GM18499 (cell line): ENCODE measurements at regions not wholly inside any gene's neighbourhood (a gene's known extent, or its start where the extent isn't known, plus 50 kb on each side); places are given as distances from the start of the nearest gene placed in this dataset.

ENCODE experiments used
- ATAC-seq: cut with Tn5 transposase; IDR thresholded peaks from one replicate; pipeline ENCODE4 v1.9.1; 2021; ENCODE audit warnings: moderate number of reproducible peaks; ENCODE audit not compliant: insufficient read depth, unreplicated experiment

DNA sequence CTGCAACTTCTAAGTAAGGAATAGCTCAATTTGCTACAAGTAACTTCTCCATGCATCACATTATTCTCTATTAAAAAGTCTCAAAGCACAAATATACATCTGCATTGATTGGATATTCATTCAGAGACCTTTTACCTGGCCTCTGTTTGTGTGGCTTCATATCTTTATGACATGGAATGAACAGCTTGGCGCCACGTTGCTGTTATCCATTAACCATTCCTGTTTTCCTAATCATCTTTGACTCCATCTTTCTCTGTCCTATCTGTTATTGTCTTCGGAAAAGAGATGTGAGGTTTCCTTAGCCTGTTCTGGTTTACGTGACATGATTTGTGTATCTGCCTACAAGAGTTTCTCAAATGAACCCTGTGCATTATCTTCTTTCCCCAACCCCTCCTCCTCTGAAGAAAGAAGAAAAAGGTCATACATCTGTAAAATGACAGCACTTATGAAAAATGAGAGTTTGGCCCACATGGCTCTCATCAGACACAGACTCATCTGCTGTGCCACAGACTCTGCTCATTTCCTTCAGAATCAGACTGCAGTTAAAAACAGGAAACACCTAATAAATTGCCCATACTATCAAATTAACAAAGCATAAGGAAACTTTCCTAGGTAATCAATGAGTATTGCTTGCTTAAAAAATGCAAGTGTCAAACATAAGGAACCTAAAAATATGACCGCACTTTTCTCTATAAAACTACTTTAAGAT, 347.6 kb upstream of the FAM241A start:
- no peak for ATAC-seq

DNA sequence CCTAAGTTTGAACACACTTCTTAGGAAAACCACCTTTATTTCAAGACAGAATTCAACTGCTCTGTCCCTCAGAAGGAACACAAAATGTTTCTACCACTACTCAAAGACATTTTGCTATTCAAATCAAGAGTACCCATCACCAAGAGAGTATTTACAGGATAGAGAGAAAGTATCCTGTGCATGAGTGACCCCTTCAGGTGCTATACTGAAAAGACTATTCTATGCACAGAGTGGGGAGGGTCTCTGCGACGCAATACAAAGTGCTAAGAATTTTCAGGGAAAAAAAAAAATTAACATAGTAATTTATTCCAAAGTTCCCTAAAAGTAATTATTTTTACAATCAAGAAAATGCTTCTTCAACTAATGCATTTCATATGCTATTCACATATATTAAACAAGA, 346.4 kb upstream of the FAM241A start:
- no peak for ATAC-seq

DNA sequence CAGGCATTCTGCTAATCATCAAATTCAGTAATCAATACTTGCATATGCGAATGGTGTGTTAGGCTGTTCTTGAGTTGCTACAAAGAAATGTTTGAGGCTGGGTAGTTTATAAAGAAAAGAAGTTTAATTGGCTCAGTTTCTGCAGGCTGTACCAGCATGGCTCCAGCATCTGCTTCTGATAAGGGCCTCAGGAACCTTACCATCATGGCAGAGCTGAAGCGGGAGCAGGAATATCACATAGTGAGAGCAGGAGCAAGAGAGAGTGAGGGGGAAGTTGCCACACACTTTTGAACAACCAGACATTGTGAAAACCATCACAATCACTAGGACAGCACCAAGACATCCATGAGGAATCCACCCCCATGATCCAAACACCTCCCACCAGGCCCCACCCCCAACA, 344.7 kb upstream of the FAM241A start:
- ATAC-seq, result no peak

DNA sequence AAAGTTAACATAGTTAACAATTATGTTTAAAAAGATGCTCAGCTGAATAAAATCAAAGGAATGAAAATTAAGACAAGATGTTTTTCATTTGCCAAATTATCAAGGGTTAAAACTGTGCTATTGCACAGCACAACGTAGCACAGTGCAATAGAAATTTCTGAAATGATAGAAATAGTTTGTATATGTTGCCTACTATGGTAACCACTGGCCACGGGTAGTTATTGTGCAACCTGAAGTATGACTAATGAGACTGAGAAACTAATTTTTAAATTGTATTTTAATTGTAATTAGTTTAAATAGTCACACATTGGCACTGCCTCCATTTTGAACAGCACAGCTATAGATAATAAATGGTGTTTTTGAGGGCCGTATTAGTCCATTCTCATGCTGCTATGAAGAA, 343.1 kb upstream of the FAM241A start:
- no peak for ATAC-seq

GRCh38 chr4:111806331-111806730, 338.9 kb upstream of the FAM241A start:
- ATAC-seq, result no peak

- no peak for ATAC-seq
Observed at GRCh38 chr4:111807576-111807975, 337.7 kb upstream of the FAM241A start.

- ATAC-seq, result no peak
Observed at GRCh38 chr4:111808174-111808573, 337.1 kb upstream of the FAM241A start.

- no peak for ATAC-seq
Observed at GRCh38 chr4:111811661-111812060, 333.6 kb upstream of the FAM241A start.

DNA sequence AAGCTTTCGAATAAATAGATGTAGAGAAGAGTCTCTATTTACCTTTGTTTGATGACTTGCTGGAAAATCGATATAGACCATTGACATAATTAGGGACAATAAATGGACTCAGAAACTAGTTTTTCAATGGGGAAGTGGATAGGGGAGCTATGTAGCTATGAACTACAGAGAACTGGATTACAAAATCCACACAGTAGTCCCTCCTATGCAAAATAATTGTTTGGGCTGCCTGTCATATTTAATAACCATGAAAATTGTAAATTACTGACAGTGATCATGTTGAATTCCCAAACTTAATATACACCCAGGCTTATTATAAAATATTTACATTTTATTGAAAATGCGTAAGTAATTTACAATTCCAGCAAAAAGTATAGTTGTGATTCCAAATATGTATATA, 333.1 kb upstream of the FAM241A start:
- no peak for ATAC-seq

DNA sequence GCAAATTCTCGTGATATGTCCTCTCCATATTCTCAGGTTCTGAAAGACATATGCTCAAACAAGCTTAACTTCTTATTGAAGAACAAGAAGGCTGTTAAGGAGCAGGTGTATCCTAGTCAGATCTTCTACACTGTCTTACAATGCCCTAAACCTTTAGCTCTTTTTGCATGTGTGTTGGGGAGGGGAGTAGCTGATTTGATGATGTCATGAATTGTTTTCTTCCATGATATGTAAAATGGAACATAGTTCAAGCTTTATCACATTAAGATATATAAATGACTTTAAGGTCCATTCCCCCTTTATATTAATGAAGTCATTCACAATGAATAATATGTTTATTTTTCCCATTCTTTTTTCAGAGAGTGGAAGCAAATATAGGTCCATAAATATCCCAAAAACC, 332.5 kb upstream of the FAM241A start:
- no peak for ATAC-seq

- ATAC-seq, result no peak
Observed at GRCh38 chr4:111813555-111814140, 331.6 kb upstream of the FAM241A start.

GRCh38 chr4:111814961-111815360, 330.3 kb upstream of the FAM241A start:
- no peak for ATAC-seq

- no peak for ATAC-seq
Observed at GRCh38 chr4:111821342-111821741, 323.9 kb upstream of the FAM241A start.

- no peak for ATAC-seq
Observed at GRCh38 chr4:111836601-111837000, 308.7 kb upstream of the FAM241A start.

- ATAC-seq, result no peak
Observed at GRCh38 chr4:111837761-111838160, 307.5 kb upstream of the FAM241A start.

DNA sequence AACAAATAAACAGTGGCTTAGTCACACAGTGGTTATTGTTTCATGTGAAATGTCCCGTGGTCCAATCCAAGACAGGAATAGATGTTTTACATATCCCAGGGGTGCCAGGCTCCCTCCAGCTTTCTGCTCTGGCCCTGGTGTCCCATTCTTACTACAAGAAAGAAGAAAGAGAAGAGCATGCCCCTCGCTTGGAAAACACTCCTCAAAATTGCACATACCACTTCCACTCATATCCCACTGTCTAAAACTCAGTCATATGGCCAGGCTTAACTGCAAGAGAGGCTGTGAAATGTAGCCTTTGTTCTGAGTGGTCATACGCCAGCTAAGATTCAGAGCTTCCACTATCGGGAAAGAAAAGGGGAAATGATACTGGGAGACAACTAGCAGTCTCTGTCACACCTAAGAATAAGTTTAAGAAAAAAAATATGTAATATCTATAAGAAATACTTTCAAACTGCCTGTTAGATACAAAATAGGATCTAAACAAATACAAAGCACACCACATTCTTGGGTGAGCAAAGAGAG, 306.8 kb upstream of the FAM241A start:
- peak; percentile 89 for ATAC-seq

DNA sequence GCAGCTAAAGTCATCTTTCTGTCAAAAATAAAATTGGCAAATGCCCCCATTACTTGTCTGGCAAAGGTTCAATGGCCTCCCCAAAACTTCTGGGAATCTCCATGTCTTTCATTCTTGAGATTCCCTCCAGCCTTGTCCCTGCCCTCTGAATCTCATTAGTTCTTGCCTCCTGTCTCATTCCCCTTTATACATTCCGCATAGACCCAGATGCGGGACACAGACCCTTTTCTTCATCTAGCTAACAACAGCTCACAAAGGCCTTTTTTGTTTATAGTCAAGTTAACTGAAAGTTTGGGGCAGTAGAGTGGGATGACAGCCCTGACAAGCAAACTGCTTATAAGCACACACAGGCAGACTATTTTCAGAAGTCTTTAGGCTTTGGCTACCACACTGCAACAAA, 306.1 kb upstream of the FAM241A start:
- no peak for ATAC-seq

- no peak for ATAC-seq
Observed at GRCh38 chr4:111842336-111842735, 302.9 kb upstream of the FAM241A start.

GRCh38 chr4:111847296-111848008, 297.8 kb upstream of the FAM241A start:
- ATAC-seq, result no peak

DNA sequence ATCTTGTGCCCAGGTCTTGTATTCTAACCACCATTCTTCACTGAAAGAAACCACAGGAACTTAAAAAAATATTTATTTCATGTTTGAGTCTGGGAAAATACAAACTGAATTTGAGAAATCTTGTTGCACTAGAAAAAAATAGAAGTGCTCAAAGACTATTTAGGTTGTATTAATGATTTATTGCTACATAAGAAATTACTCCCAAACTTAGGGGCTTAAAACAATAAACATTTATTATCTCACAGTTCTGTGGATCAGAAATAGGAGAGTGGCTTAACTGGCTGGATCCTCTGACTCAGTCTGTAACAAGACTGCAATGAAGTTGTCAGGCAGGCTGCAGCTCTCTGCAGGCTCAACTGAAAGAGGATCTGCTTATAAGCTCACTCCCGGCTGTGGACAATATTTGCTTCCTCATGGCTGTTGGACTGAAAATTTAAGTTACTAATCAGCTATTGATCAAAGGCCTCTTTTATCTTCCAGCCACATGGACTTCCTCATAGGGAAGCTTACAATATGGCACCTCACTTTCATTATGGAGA, 295.4 kb upstream of the FAM241A start:
- no peak for ATAC-seq

- peak; percentile 54 for ATAC-seq
Observed at GRCh38 chr4:111854494-111855087, 290.7 kb upstream of the FAM241A start.
